Liver (tissue), 8 donors: ENCODE measurements at regions not wholly inside any gene's neighbourhood (a gene's known extent, or its start where the extent isn't known, plus 50 kb on each side); places are given as distances from the start of the nearest gene placed in this dataset.
"Not testable (repeated sequence)": the region's sequence is repeated elsewhere in the genome, so short reads cannot be mapped to it uniquely, and the experiment has no call there.

Experiments used
- DNase-seq: peaks from one replicate; pipeline ENCODE4 v3.0.0-alpha.2; 2017; ENCODE audit warnings: low spot score
- H3K27ac ChIP-seq, 2 donors: one replicate each; pipeline ENCODE4 v1.7.0; 2013; ENCODE audit warnings: inconsistent platforms in 2 of 2, low read length in 2 of 2, control low read depth in 1 of 2, low read depth in 1 of 2, mild to moderate bottlenecking in 1 of 2
- H3K27me3 ChIP-seq, 4 donors: one replicate each; pipeline versions ENCODE4 v1.6.1 to v1.7.0; 2013; ENCODE audit warnings: low read length in 3 of 4, inconsistent platforms in 1 of 4, mild to moderate bottlenecking in 1 of 4, moderate library complexity in 1 of 4; ENCODE audit not compliant: control insufficient read depth in 4 of 4, insufficient read depth in 4 of 4
- H3K36me3 ChIP-seq, 4 donors: one replicate each; pipeline versions ENCODE4 v1.6.1 to v1.7.0; 2013; ENCODE audit warnings: low read length in 3 of 4, mild to moderate bottlenecking in 3 of 4, low read depth in 1 of 4, moderate library complexity in 1 of 4; ENCODE audit not compliant: control insufficient read depth in 4 of 4, insufficient read depth in 3 of 4
- H3K4me1 ChIP-seq, 4 donors: one replicate each; pipeline versions ENCODE4 v1.6.1 to v1.7.0; 2013; ENCODE audit warnings: low read length in 3 of 4, mild to moderate bottlenecking in 3 of 4, moderate library complexity in 1 of 4; ENCODE audit not compliant: control insufficient read depth in 4 of 4, insufficient read depth in 4 of 4
- H3K4me3 ChIP-seq, 3 donors: one replicate each; pipeline versions ENCODE4 v1.6.1 to v1.7.0; 2013; ENCODE audit warnings: low read length in 3 of 3, control low read depth in 1 of 3, low read depth in 1 of 3, mild to moderate bottlenecking in 1 of 3
- H3K9ac ChIP-seq, 2 donors: one replicate each; pipeline ENCODE4 v1.7.0; 2013; ENCODE audit warnings: low read length in 2 of 2, mild to moderate bottlenecking in 2 of 2, moderate library complexity in 2 of 2, control low read depth in 1 of 2, low read depth in 1 of 2
- H3K9me3 ChIP-seq, 4 donors: one replicate each; pipeline versions ENCODE4 v1.6.1 to v1.7.0; 2013; ENCODE audit warnings: low read length in 3 of 4; ENCODE audit not compliant: control insufficient read depth in 4 of 4
- EGR1 ChIP-seq, 2 donors: IDR thresholded peaks; 2 replicates each; pipeline ENCODE4 v1.6.1; 2016 to 2018; ENCODE audit warnings: antibody characterized with exemption in 2 of 2, low read depth in 2 of 2
- FOXA1 ChIP-seq: IDR thresholded peaks from 2 replicates; pipeline ENCODE4 v1.6.1; 2016; ENCODE audit warnings: antibody characterized with exemption
- FOXA2 ChIP-seq: IDR thresholded peaks from 2 replicates; pipeline ENCODE4 v1.6.1; 2016; ENCODE audit warnings: antibody characterized with exemption
- GABPA ChIP-seq, 2 donors: IDR thresholded peaks in 1 of 2; conservative IDR thresholded peaks in 1 of 2; 2 replicates each; pipeline ENCODE4 v1.6.1; 2016; ENCODE audit warnings: antibody characterized with exemption in 2 of 2, mild to moderate bottlenecking in 1 of 2, moderate library complexity in 1 of 2
- HNF4A ChIP-seq, 2 donors: conservative IDR thresholded peaks; 2 replicates each; pipeline ENCODE4 v1.6.1; 2016; ENCODE audit warnings: antibody characterized with exemption in 2 of 2, mild to moderate bottlenecking in 2 of 2
- HNF4G ChIP-seq: IDR thresholded peaks from 2 replicates; pipeline ENCODE4 v1.6.1; 2016; ENCODE audit warnings: antibody characterized with exemption
- JUND ChIP-seq, 2 donors: IDR thresholded peaks; 2 replicates each; pipeline ENCODE4 v1.6.1; 2016; ENCODE audit warnings: antibody characterized with exemption in 2 of 2
- NR2F2 ChIP-seq: IDR thresholded peaks from 2 replicates; pipeline ENCODE4 v1.6.1; 2016; ENCODE audit warnings: antibody characterized with exemption
- RAD21 ChIP-seq, 2 donors: IDR thresholded peaks; 2 replicates each; pipeline ENCODE4 v1.6.1; 2016; ENCODE audit warnings: antibody characterized with exemption in 2 of 2, mild to moderate bottlenecking in 2 of 2
- RXRA ChIP-seq, 2 donors: IDR thresholded peaks; 2 replicates each; pipeline ENCODE4 v1.6.1; 2017 to 2018; ENCODE audit warnings: antibody characterized with exemption in 2 of 2, mild to moderate bottlenecking in 1 of 2
- SP1 ChIP-seq: IDR thresholded peaks from 2 replicates; pipeline ENCODE4 v1.6.1; 2018; ENCODE audit warnings: antibody characterized with exemption, mild to moderate bottlenecking
- TAF1 ChIP-seq: conservative IDR thresholded peaks from 2 replicates; pipeline ENCODE4 v1.6.1; 2016; ENCODE audit warnings: antibody characterized with exemption, mild to moderate bottlenecking
- YY1 ChIP-seq: IDR thresholded peaks from 2 replicates; pipeline ENCODE4 v1.6.1; 2016; ENCODE audit warnings: antibody characterized with exemption, mild to moderate bottlenecking
- WGBS: extraction: QIAGEN DNeasy Blood & Tissue Kit; methylation state at CpG from one replicate; pipeline ENCODE4 v1.1.7; 2013; 5-methylcytosine and 5-hydroxymethylcytosine counted together
- TF ChIP-seq, protein P1 (sequence below): IDR thresholded peaks from 2 replicates; pipeline ENCODE4 v1.6.1; 2016; ENCODE audit warnings: antibody characterized with exemption
- TF ChIP-seq, protein P2 (sequence below): IDR thresholded peaks from 2 replicates; pipeline ENCODE4 v1.6.1; 2016; ENCODE audit warnings: antibody characterized with exemption
- TF ChIP-seq, protein P3 (sequence below): fragments of 150-350 bp; IDR thresholded peaks from 2 replicates; pipeline ENCODE4 v1.5.1; 2017; ENCODE audit warnings: improper control_type of control experiment, low read depth, low read length; ENCODE audit not compliant: missing input control
- TF ChIP-seq, protein P4 (sequence below): IDR thresholded peaks from 2 replicates; pipeline ENCODE4 v1.6.1; 2016; ENCODE audit warnings: antibody characterized with exemption, mild to moderate bottlenecking
- TF ChIP-seq, protein P5 (sequence below): IDR thresholded peaks from 2 replicates; pipeline ENCODE4 v1.6.1; 2016; ENCODE audit warnings: antibody characterized with exemption
- donor health status: healthy.
- donor health status: healthy.
- donor health status: healthy.
- donor health status: healthy.
- donor health status: healthy.

DNA sequence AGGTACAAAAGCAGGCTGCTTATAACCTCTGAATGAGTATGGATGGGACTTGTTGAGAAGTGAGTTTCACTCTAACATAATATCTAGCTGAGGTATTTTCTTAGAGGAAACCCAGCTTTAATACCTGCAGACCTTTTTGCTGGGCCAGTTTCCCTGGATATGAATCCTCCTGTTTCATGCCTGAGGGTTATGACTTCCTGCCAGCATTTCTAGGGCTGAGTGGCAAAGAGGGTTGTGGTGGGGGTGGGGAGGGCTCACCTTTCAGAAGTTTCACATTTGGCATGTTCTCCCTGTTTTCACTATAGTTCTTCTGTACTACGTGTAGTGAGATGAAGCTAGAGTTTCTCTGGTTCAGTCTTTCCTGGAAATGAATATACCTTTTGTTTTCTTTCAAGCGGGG, 73.7 kb downstream of the LACC1 start (continued):
- TF ChIP-seq, protein P1, sequence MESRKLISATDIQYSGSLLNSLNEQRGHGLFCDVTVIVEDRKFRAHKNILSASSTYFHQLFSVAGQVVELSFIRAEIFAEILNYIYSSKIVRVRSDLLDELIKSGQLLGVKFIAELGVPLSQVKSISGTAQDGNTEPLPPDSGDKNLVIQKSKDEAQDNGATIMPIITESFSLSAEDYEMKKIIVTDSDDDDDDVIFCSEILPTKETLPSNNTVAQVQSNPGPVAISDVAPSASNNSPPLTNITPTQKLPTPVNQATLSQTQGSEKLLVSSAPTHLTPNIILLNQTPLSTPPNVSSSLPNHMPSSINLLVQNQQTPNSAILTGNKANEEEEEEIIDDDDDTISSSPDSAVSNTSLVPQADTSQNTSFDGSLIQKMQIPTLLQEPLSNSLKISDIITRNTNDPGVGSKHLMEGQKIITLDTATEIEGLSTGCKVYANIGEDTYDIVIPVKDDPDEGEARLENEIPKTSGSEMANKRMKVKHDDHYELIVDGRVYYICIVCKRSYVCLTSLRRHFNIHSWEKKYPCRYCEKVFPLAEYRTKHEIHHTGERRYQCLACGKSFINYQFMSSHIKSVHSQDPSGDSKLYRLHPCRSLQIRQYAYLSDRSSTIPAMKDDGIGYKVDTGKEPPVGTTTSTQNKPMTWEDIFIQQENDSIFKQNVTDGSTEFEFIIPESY, result no peak

DNA sequence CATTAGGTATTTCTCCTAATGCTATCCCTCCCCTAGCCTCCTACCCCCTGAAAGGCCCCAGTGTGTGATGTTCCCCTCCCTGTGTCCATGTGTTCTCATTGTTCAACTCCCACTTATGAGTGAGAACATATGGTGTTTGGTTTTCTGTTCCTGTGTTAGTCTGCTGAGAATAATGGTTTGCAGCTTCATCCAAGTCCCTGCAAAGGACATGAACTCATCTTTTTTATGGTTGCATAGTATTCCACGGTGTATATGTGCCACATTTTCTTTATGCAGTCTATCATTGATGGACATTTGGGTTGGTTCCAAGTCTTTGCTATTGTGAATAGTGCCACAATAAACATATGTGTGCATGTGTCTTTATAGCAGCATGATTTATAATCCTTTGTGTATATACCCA, 77.3 kb downstream of the LACC1 start:
- H3K27ac ChIP-seq, DNase-seq, H3K9ac ChIP-seq, H3K4me1 ChIP-seq, H3K4me3 ChIP-seq, H3K36me3 ChIP-seq, H3K27me3 ChIP-seq, H3K9me3 ChIP-seq: not testable (repeated sequence)
- WGBS, result 92% methylated on average over 1 of the region's 1 CpG

DNA sequence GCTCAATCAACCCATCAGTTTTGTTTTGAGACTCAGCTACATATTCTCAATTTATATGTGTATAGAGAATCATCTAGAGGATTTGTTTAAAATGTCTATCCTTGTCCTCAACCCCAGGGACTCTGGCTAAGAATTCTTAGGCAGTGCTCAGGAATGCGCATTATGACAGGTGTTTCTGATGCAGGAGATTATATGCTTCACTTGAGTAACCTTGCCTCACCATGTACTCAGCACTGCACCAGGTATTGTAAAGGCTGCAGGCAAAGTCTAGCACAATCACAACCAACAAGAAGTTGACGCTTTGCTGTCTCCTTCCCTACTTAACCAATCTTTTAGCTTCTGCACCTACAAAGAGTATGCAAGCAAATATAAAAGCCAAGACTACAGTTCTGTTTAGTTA, 79.6 kb downstream of the LACC1 start:
- Histone ChIP-seq H3K4me3 (no peak overlapping the region), H3K36me3 (no peaks in the 10 kb centered on the region), H3K9me3 (no peaks in the 10 kb centered on the region), H3K4me1 (no peaks in the 10 kb centered on the region), H3K27me3 (no peaks in the 10 kb centered on the region), H3K27ac (no peak overlapping the region), H3K9ac (no peak overlapping the region)
- TF ChIP-seq FOXA1 (no peak), EGR1 (IDR thresholded peaks at IDR 0.05; ENCODE audit: low read depth in 2 of 2) (no peak), FOXA2 (no peak), SP1 (no peak), TAF1 (no peak), RAD21 (IDR thresholded peaks at IDR 0.05) (no peak), RXRA (IDR thresholded peaks at IDR 0.05) (no peak), GABPA (IDR thresholded peaks at IDR 0.05 in 1 of 2, conservative IDR thresholded peaks at IDR 0.05 in 1 of 2) (no peak), NR2F2 (no peak), JUND (IDR thresholded peaks at IDR 0.05) (no peak), HNF4G (no peak), YY1 (no peak), HNF4A (conservative IDR thresholded peaks at IDR 0.05) (no peak)
- TF ChIP-seq, protein P2, sequence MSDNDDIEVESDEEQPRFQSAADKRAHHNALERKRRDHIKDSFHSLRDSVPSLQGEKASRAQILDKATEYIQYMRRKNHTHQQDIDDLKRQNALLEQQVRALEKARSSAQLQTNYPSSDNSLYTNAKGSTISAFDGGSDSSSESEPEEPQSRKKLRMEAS, result no peak
- TF ChIP-seq, protein P3, sequence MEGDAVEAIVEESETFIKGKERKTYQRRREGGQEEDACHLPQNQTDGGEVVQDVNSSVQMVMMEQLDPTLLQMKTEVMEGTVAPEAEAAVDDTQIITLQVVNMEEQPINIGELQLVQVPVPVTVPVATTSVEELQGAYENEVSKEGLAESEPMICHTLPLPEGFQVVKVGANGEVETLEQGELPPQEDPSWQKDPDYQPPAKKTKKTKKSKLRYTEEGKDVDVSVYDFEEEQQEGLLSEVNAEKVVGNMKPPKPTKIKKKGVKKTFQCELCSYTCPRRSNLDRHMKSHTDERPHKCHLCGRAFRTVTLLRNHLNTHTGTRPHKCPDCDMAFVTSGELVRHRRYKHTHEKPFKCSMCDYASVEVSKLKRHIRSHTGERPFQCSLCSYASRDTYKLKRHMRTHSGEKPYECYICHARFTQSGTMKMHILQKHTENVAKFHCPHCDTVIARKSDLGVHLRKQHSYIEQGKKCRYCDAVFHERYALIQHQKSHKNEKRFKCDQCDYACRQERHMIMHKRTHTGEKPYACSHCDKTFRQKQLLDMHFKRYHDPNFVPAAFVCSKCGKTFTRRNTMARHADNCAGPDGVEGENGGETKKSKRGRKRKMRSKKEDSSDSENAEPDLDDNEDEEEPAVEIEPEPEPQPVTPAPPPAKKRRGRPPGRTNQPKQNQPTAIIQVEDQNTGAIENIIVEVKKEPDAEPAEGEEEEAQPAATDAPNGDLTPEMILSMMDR, result no peak
- TF ChIP-seq, protein P4, sequence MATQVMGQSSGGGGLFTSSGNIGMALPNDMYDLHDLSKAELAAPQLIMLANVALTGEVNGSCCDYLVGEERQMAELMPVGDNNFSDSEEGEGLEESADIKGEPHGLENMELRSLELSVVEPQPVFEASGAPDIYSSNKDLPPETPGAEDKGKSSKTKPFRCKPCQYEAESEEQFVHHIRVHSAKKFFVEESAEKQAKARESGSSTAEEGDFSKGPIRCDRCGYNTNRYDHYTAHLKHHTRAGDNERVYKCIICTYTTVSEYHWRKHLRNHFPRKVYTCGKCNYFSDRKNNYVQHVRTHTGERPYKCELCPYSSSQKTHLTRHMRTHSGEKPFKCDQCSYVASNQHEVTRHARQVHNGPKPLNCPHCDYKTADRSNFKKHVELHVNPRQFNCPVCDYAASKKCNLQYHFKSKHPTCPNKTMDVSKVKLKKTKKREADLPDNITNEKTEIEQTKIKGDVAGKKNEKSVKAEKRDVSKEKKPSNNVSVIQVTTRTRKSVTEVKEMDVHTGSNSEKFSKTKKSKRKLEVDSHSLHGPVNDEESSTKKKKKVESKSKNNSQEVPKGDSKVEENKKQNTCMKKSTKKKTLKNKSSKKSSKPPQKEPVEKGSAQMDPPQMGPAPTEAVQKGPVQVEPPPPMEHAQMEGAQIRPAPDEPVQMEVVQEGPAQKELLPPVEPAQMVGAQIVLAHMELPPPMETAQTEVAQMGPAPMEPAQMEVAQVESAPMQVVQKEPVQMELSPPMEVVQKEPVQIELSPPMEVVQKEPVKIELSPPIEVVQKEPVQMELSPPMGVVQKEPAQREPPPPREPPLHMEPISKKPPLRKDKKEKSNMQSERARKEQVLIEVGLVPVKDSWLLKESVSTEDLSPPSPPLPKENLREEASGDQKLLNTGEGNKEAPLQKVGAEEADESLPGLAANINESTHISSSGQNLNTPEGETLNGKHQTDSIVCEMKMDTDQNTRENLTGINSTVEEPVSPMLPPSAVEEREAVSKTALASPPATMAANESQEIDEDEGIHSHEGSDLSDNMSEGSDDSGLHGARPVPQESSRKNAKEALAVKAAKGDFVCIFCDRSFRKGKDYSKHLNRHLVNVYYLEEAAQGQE, result no peak
- TF ChIP-seq, protein P5, sequence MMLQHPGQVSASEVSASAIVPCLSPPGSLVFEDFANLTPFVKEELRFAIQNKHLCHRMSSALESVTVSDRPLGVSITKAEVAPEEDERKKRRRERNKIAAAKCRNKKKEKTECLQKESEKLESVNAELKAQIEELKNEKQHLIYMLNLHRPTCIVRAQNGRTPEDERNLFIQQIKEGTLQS, result no peak
- TF ChIP-seq, protein P1, result no peak
- WGBS, result 96% methylated on average over 2 of the region's 2 CpGs
- no peak for DNase-seq
